ENCODE measurements at regions not wholly inside any gene's neighbourhood (a gene's known extent, or its start where the extent isn't known, plus 50 kb on each side); places are given as distances from the start of the nearest gene placed in this dataset.

DNA sequence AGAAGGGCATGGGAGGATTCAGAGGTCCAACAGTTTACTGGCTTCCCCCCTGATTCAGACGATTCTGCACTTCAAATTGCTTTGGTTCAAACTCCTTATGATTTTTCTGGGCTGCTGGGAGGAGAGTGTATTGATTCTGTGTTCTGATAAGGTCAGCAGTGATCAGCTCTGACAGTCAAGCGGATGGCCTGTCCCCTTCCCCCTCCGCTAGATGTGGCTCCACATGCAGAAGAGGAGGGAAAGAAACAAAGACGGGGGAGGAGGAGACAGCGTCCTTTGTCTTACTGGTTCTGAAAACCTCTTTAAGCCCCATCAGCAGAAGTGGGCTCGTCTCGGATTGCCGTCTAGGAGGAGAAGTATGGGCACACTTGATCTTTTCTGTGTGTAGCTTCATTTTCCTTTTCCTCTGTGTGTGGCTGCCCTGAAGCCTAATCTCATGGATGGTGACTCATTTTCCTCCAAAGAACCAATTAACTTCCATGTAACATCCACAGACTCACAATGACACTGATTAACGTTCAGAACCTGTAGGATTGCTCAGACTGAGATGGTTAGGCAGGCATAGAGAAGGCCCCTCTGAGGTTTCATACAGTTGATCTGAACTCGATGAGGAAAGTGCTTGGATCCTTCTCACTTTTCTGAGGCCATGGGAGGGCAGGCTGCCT, 162.4 kb upstream of the PPP2R3A start:
- no peak for FAIRE-seq

DNA sequence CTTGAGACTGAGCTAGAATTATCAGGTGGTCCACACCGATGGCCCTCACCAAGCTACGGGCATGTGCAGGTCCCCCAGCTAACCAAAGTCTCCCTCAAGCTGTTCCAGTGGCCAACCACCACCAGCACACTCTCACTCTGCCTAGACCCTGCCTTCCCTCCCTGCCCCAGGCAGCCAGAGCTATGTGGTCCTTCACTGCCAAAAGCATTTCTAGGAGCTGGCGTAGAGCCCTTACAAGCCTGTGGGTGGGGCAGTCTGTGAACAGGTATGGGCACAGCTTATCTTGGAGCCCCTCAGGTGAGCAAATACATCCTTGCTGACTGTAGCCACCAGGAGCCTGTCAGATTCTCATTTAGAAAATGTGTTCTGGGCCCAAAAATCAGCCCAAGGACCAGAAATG, 159.8 kb upstream of the PPP2R3A start:
- H3K27ac ChIP-seq (ENCODE audit: low read depth in 1 of 3, low read length in 2 of 3) = no peak overlapping the region
- no peak for DNase-seq
- H3K27me3 ChIP-seq (ENCODE audit: control insufficient read depth in 3 of 3, insufficient read depth in 3 of 3, low read length in 3 of 3) = peaks cover 0 to 16% (median 0%) of the 10 kb centered on the region in 3 donors
- H3K4me3 ChIP-seq (ENCODE audit: low read depth in 1 of 3, low read length in 3 of 3) = no peak overlapping the region
- no peaks in the 10 kb centered on the region for H3K4me1 ChIP-seq (ENCODE audit: control insufficient read depth in 3 of 3, insufficient read depth in 2 of 3, low read depth in 1 of 3, low read length in 2 of 3)
- no peaks in the 10 kb centered on the region for H3K9me3 ChIP-seq (ENCODE audit: control insufficient read depth in 2 of 2, insufficient read depth in 1 of 2, low read depth in 1 of 2, low read length in 1 of 2)
- FAIRE-seq = no peak
- 82 to 95% (median 88%) methylated on average over 3 of the region's 3 CpGs for WGBS, 3 donors
- H3K36me3 ChIP-seq (ENCODE audit: control insufficient read depth in 3 of 3, insufficient read depth in 2 of 3, low read depth in 1 of 3, low read length in 3 of 3) = no peaks in the 10 kb centered on the region

More for the DNA sequence above, 162.4 kb upstream of the PPP2R3A start:
- Histone ChIP-seq H3K4me3 (ENCODE audit: low read depth in 1 of 3, low read length in 3 of 3) (no peak overlapping the region), H3K4me1 (ENCODE audit: control insufficient read depth in 3 of 3, insufficient read depth in 2 of 3, low read depth in 1 of 3, low read length in 2 of 3) (no peaks in the 10 kb centered on the region), H3K27me3 (ENCODE audit: control insufficient read depth in 3 of 3, insufficient read depth in 3 of 3, low read length in 3 of 3) (peaks cover 0 to 13% (median 0%) of the 10 kb centered on the region in 3 donors), H3K27ac (ENCODE audit: low read depth in 1 of 3, low read length in 2 of 3) (no peak overlapping the region), H3K36me3 (ENCODE audit: control insufficient read depth in 3 of 3, insufficient read depth in 2 of 3, low read depth in 1 of 3, low read length in 3 of 3) (no peaks in the 10 kb centered on the region), H3K9me3 (ENCODE audit: control insufficient read depth in 2 of 2, insufficient read depth in 1 of 2, low read depth in 1 of 2, low read length in 1 of 2) (no peaks in the 10 kb centered on the region)
- no peak for DNase-seq
- WGBS, 3 donors = 70 to 84% (median 76%) methylated on average over 10 of the region's 10 CpGs

DNA sequence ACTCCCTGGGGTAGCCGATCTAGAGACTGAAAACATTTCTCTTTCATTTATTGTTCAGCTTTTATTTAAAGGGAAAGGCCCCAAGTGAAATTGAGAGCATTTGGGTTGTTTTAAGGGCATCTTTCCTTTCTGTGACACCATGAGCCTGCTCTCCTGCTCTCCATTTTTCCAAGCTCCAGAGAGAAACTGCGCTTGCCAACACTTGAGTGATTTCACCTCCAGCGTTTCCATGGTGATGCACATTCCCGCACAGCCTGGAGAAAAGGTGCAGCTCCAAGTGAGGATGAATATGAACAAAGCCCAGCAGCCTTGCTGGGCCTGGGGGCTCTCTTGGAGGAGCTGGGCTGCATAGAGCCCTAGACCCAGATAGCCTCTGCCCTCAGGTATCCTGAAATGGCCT, 159.2 kb upstream of the PPP2R3A start:
- FAIRE-seq = no peak

DNA sequence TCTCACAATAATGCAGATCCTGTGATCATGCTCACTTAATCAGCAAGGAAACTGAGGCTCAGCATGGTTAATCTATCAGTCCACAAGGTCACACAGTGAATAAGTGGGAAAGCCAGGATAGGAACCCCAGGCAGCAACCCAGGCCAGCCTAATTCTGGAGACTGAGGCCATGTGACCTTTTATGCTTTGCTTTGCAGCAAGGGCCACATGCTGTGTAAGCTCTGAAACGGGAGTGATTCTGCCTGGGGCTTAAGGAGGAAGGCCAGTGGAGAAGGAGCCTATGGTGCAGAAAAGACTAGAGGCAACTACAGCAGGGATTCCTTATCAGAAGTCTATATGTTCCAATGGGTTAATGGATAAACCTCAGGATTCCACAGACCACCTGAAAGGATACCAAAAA, 157.6 kb upstream of the PPP2R3A start:
- no peak overlapping the region for H3K4me3 ChIP-seq (ENCODE audit: low read depth in 1 of 3, low read length in 3 of 3)
- no peaks in the 10 kb centered on the region for H3K9me3 ChIP-seq (ENCODE audit: control insufficient read depth in 2 of 2, insufficient read depth in 1 of 2, low read depth in 1 of 2, low read length in 1 of 2)
- H3K36me3 ChIP-seq (ENCODE audit: control insufficient read depth in 3 of 3, insufficient read depth in 2 of 3, low read depth in 1 of 3, low read length in 3 of 3) = no peaks in the 10 kb centered on the region
- no peaks in the 10 kb centered on the region for H3K4me1 ChIP-seq (ENCODE audit: control insufficient read depth in 3 of 3, insufficient read depth in 2 of 3, low read depth in 1 of 3, low read length in 2 of 3)
- WGBS, 3 donors = 19 to 41% (median 22%) methylated on average over 1 of the region's 1 CpG
- H3K27ac ChIP-seq (ENCODE audit: low read depth in 1 of 3, low read length in 2 of 3) = no peak overlapping the region
- FAIRE-seq (no peak), DNase-seq (no peak)
- H3K27me3 ChIP-seq (ENCODE audit: control insufficient read depth in 3 of 3, insufficient read depth in 3 of 3, low read length in 3 of 3) = peaks cover 0 to 21% (median 0%) of the 10 kb centered on the region in 3 donors

More for the DNA sequence above, 159.2 kb upstream of the PPP2R3A start:
- no peak for DNase-seq
- H3K27me3 ChIP-seq (ENCODE audit: control insufficient read depth in 3 of 3, insufficient read depth in 3 of 3, low read length in 3 of 3) = peaks cover 0 to 21% (median 0%) of the 10 kb centered on the region in 3 donors
- no peak overlapping the region for H3K27ac ChIP-seq (ENCODE audit: low read depth in 1 of 3, low read length in 2 of 3)
- WGBS, 3 donors = 53 to 70% (median 60%) methylated on average over 4 of the region's 4 CpGs
- no peaks in the 10 kb centered on the region for H3K4me1 ChIP-seq (ENCODE audit: control insufficient read depth in 3 of 3, insufficient read depth in 2 of 3, low read depth in 1 of 3, low read length in 2 of 3)
- no peaks in the 10 kb centered on the region for H3K9me3 ChIP-seq (ENCODE audit: control insufficient read depth in 2 of 2, insufficient read depth in 1 of 2, low read depth in 1 of 2, low read length in 1 of 2)
- H3K36me3 ChIP-seq (ENCODE audit: control insufficient read depth in 3 of 3, insufficient read depth in 2 of 3, low read depth in 1 of 3, low read length in 3 of 3) = no peaks in the 10 kb centered on the region
- no peak overlapping the region for H3K4me3 ChIP-seq (ENCODE audit: low read depth in 1 of 3, low read length in 3 of 3)

DNA sequence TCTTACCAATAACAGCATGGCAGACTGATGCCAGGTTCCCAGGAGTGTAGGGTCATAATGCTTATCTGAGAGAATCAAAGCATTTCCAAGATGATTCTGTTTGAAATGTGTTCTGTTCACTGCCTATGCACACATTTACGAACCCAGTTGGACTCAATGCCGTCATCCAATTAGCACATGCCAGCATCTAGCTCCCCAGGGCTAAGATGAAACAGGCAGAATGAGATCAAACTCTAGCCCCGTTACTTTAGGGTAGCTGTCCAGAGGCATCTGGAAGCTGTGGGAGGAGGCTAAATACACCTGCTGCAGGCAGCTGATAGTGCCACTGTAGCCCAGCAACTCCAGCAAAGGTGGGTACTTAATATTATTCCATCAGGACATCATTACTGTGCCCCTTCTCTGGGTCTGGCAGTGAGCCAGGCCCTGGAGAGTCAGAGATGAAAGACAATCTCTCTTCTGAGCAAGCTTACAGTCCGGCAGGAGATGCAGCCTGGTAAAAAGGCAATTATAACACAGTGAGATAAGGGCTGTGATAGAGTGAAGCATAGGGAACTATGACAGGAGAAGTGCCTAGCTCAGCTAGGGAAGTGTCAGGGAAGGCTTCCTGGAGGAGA, 156.4 kb upstream of the PPP2R3A start:
- Histone ChIP-seq H3K36me3 (ENCODE audit: control insufficient read depth in 3 of 3, insufficient read depth in 2 of 3, low read depth in 1 of 3, low read length in 3 of 3) (no peaks in the 10 kb centered on the region), H3K27ac (ENCODE audit: low read depth in 1 of 3, low read length in 2 of 3) (no peak overlapping the region), H3K9me3 (ENCODE audit: control insufficient read depth in 2 of 2, insufficient read depth in 1 of 2, low read depth in 1 of 2, low read length in 1 of 2) (no peaks in the 10 kb centered on the region), H3K4me1 (ENCODE audit: control insufficient read depth in 3 of 3, insufficient read depth in 2 of 3, low read depth in 1 of 3, low read length in 2 of 3) (no peaks in the 10 kb centered on the region), H3K27me3 (ENCODE audit: control insufficient read depth in 3 of 3, insufficient read depth in 3 of 3, low read length in 3 of 3) (peaks cover 0 to 21% (median 0%) of the 10 kb centered on the region in 3 donors), H3K4me3 (ENCODE audit: low read depth in 1 of 3, low read length in 3 of 3) (no peak overlapping the region)
- DNase-seq = no peak
- FAIRE-seq = no peak
- WGBS, 3 donors = 13 to 50% (median 40%) methylated on average over 4 of the region's 4 CpGs

DNA sequence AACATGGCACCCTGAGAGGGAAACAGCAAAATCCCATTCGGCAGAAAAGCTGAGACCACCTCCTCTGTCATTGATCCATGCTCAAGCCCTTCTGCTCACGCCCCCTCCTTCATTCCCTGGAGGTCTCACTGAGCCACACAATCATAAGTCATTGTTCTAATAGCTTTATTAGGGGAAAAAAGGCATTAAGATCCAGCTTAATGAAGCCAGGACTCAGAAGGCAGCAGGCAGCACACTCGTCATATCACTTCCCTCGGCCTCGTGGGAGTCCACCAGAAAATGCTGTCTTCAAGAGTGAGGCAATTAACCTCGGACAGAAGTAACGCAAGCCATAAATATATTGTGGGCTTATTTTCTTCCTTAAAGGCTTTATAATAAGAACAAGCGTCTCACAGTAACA, 153.9 kb upstream of the PPP2R3A start:
- H3K36me3 ChIP-seq (ENCODE audit: control insufficient read depth in 3 of 3, insufficient read depth in 2 of 3, low read depth in 1 of 3, low read length in 3 of 3) = no peaks in the 10 kb centered on the region
- H3K9me3 ChIP-seq (ENCODE audit: control insufficient read depth in 2 of 2, insufficient read depth in 1 of 2, low read depth in 1 of 2, low read length in 1 of 2) = no peaks in the 10 kb centered on the region
- H3K27ac ChIP-seq (ENCODE audit: low read depth in 1 of 3, low read length in 2 of 3) = no peak overlapping the region
- no peak for DNase-seq
- H3K4me1 ChIP-seq (ENCODE audit: control insufficient read depth in 3 of 3, insufficient read depth in 2 of 3, low read depth in 1 of 3, low read length in 2 of 3) = no peaks in the 10 kb centered on the region
- peaks cover 0 to 18% (median 0%) of the 10 kb centered on the region in 3 donors for H3K27me3 ChIP-seq (ENCODE audit: control insufficient read depth in 3 of 3, insufficient read depth in 3 of 3, low read length in 3 of 3)
- H3K4me3 ChIP-seq (ENCODE audit: low read depth in 1 of 3, low read length in 3 of 3) = no peak overlapping the region
- FAIRE-seq = no peak
- 75 to 76% (median 76%) methylated on average over 8 of the region's 8 CpGs for WGBS, 3 donors

DNA sequence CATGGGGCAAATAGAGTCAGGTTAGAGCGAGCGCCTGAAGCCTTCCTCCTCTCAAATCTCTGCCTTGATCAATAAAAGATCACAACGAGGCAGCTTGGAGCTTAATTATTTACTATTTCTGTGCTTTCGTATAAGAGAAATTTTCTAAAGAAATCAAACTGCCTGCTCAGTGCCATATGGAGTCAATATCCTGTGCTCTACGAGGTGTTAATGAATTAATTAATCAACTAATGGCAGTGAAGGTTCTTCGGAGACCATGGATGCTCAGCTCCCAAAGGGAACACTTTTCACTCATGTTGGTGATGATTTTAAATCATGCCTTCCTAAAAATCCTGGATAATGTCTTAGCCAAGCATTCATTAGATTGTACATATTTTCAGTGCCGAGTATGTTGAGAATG, 153.5 kb upstream of the PPP2R3A start:
- Histone ChIP-seq H3K36me3 (ENCODE audit: control insufficient read depth in 3 of 3, insufficient read depth in 2 of 3, low read depth in 1 of 3, low read length in 3 of 3) (no peaks in the 10 kb centered on the region), H3K4me3 (ENCODE audit: low read depth in 1 of 3, low read length in 3 of 3) (no peak overlapping the region), H3K27me3 (ENCODE audit: control insufficient read depth in 3 of 3, insufficient read depth in 3 of 3, low read length in 3 of 3) (peaks cover 0 to 17% (median 0%) of the 10 kb centered on the region in 3 donors), H3K27ac (ENCODE audit: low read depth in 1 of 3, low read length in 2 of 3) (no peak overlapping the region), H3K9me3 (ENCODE audit: control insufficient read depth in 2 of 2, insufficient read depth in 1 of 2, low read depth in 1 of 2, low read length in 1 of 2) (no peaks in the 10 kb centered on the region), H3K4me1 (ENCODE audit: control insufficient read depth in 3 of 3, insufficient read depth in 2 of 3, low read depth in 1 of 3, low read length in 2 of 3) (no peaks in the 10 kb centered on the region)
- 59 to 66% (median 62%) methylated on average over 7 of the region's 7 CpGs for WGBS, 3 donors
- FAIRE-seq = no peak
- no peak for DNase-seq

DNA sequence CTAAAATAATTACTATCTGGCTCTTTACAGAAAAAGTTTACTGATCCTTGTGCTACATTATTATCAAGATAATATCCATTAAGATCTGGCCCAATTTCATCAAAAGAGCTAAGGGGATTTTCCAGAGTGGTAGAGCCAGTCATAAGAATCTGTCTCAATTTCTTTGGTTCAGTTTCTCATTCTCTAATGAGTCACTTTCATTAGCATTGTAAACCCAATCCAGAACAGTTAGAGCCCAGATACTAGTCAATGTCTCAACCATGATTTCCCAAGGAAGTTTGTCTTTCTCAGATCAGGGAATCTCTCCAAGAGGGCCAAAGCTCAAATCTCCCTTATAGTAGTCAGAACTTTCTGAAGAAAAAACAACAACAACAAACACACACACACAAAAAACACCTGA, 131.1 kb upstream of the PPP2R3A start:
- H3K4me3 ChIP-seq (ENCODE audit: low read depth in 1 of 3, low read length in 3 of 3) = no peak overlapping the region
- FAIRE-seq = no peak
- H3K27ac ChIP-seq (ENCODE audit: low read depth in 1 of 3, low read length in 2 of 3) = no peak overlapping the region

More for the DNA sequence above, 131.1 kb upstream of the PPP2R3A start:
- Histone ChIP-seq H3K27me3 (ENCODE audit: control insufficient read depth in 3 of 3, insufficient read depth in 3 of 3, low read length in 3 of 3) (no peaks in the 10 kb centered on the region), H3K4me1 (ENCODE audit: control insufficient read depth in 3 of 3, insufficient read depth in 2 of 3, low read depth in 1 of 3, low read length in 2 of 3) (no peaks in the 10 kb centered on the region), H3K9me3 (ENCODE audit: control insufficient read depth in 2 of 2, insufficient read depth in 1 of 2, low read depth in 1 of 2, low read length in 1 of 2) (no peaks in the 10 kb centered on the region), H3K36me3 (ENCODE audit: control insufficient read depth in 3 of 3, insufficient read depth in 2 of 3, low read depth in 1 of 3, low read length in 3 of 3) (no peaks in the 10 kb centered on the region)
- no peak for DNase-seq

Data from small intestine (tissue), 7 donors.